ENCODE measurements at regions not wholly inside any gene's neighbourhood (a gene's known extent, or its start where the extent isn't known, plus 50 kb on each side); places are given as distances from the start of the nearest gene placed in this dataset.

DNA sequence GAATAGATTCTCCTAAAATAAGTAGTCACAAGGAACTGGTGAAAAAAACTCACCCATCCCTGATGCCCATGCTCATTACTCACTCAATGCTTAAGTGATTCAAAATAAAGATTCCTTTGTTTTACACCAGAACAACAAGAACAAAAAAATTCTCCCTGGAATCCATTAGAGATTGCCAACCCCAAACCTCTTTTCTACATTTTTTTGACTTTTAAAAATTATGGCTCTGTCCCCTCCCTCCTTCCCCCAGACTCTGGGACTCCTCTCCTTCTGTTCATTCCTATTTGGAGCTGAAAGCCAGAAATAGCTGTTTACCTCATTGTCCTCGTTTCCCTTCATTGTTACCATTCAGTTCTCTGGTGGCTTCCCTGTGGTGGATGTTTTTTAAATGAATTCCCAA, 63.2 kb upstream of the FHIP2A start:
- TF ChIP-seq, protein P1, sequence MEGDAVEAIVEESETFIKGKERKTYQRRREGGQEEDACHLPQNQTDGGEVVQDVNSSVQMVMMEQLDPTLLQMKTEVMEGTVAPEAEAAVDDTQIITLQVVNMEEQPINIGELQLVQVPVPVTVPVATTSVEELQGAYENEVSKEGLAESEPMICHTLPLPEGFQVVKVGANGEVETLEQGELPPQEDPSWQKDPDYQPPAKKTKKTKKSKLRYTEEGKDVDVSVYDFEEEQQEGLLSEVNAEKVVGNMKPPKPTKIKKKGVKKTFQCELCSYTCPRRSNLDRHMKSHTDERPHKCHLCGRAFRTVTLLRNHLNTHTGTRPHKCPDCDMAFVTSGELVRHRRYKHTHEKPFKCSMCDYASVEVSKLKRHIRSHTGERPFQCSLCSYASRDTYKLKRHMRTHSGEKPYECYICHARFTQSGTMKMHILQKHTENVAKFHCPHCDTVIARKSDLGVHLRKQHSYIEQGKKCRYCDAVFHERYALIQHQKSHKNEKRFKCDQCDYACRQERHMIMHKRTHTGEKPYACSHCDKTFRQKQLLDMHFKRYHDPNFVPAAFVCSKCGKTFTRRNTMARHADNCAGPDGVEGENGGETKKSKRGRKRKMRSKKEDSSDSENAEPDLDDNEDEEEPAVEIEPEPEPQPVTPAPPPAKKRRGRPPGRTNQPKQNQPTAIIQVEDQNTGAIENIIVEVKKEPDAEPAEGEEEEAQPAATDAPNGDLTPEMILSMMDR (IDR thresholded peaks at IDR 0.05), result no peak
- TF ChIP-seq POLR2A (IDR thresholded peaks at IDR 0.05), result no peak
- TF ChIP-seq POLR2AphosphoS5 (IDR thresholded peaks at IDR 0.05), result no peak
